Activated naive CD4-positive, alpha-beta T cell treated with anti-CD3 and anti-CD28 coated beads, Interleukin-2, amount 50 U/mL, for 72 hours (primary cell): ENCODE measurements at regions not wholly inside any gene's neighbourhood (a gene's known extent, or its start where the extent isn't known, plus 50 kb on each side); places are given as distances from the start of the nearest gene placed in this dataset.
"Not testable (repeated sequence)": the region's sequence is repeated elsewhere in the genome, so short reads cannot be mapped to it uniquely, and the experiment has no call there.

ENCODE experiments used
- ATAC-seq, 2 donors: fragments of 150-1000 bp; cut with Tn5 transposase; 2 replicates each; pipeline ENCODE4 v1.10.0; 2021; ENCODE audit warnings: mild to moderate bottlenecking in 2 of 2, moderate library complexity in 2 of 2
- DNase-seq, 2 donors: peaks; one replicate each; pipeline ENCODE4 v3.0.0; 2021 to 2022; ENCODE audit warnings: low spot score in 2 of 2
- H3K27ac Mint-ChIP-seq, 2 donors: one replicate each; pipeline ENCODE4 v1.8.0; 2022; ENCODE audit warnings: mild to moderate bottlenecking in 2 of 2, mixed read lengths in 2 of 2
- H3K36me3 Mint-ChIP-seq, 2 donors: one replicate each; pipeline ENCODE4 v1.8.0; 2022; ENCODE audit warnings: mixed read lengths in 2 of 2
- H3K9me3 Mint-ChIP-seq, 2 donors: one replicate each; pipeline ENCODE4 v1.8.0; 2022; ENCODE audit warnings: mixed read lengths in 2 of 2

DNA sequence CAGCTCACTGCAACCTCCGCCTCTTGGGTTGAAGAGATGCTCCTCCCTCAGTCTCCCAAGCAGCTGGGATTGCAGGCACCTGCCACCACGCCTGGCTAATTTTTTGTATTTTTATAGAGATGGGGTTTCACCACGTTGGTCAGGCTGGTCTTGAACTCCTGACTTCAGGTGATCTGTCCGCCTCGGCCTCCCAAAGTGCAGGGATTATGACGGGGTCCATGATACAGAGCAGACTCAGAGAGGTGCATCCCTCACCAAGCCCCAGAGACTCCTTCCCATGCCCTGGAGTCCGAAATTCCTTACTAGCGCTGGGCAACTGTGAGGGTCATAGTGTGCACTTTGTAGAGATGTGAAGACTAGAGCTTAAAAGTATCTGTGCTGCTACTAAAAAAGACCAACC lies 99.8 kb upstream of the IRX4 start:
- not testable (repeated sequence) for ATAC-seq, H3K27ac Mint-ChIP-seq, H3K36me3 Mint-ChIP-seq, H3K9me3 Mint-ChIP-seq, DNase-seq

GRCh38 chr5:1975898-1976765 lies 93.4 kb upstream of the IRX4 start:
- no peak for ATAC-seq
- Mint-ChIP-seq H3K36me3 (no peaks in the 10 kb centered on the region), H3K27ac (no peak overlapping the region), H3K9me3 (peaks cover 0 to 4% of the 10 kb centered on the region in 2 donors)
- DNase-seq: no peak

GRCh38 chr5:1975406-1975715 lies 92.6 kb upstream of the IRX4 start:
- DNase-seq: no peak
- H3K36me3 Mint-ChIP-seq: no peaks in the 10 kb centered on the region
- ATAC-seq: no peak
- peaks cover 0 to 4% of the 10 kb centered on the region in 2 donors for H3K9me3 Mint-ChIP-seq
- no peak overlapping the region for H3K27ac Mint-ChIP-seq

DNA sequence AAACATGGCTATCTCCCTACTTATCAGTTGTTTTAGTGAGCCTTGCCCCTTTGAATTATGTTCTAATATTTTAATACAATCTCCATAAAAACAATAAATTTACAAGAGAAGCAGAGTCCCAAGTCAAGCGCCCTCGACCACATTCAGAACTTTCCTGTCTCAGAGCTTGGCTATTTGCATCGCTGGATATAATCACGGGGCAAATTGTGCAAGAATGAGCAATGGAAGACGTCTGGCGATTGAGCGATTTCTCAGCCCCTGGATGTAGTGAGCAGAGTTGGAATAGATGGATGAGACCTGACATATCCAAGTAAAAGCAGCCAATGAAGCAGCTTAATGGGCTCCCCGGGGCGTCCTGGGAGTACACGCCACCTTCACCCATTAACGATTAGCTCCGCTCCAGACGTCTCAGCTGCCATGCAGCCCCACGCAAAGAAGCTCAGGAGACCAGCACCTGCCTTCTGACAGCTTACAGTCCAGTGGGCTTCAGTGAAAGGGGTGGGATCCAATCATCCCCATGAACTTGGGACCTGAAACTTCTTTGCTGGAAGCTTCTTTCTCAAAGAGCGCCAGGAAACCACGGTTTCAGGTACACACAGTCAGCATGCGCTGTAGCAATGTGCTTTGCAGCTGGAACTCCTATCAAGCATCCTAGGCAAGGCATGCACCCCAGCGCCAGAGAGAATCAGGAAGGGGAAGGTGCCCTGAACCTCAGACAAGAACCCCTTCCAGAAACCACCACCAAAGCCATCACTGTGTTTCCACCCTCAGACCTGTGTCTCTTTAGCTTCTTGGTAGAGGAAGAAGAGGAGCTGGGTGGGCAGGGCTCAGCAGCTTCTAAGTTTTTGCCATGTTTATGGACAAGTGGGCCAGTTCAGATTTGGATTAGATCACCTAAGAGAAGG lies 92.0 kb upstream of the IRX4 start:
- DNase-seq (no peak), ATAC-seq (no peak)
- no peaks in the 10 kb centered on the region for H3K36me3 Mint-ChIP-seq
- no peak overlapping the region for H3K27ac Mint-ChIP-seq
- peaks cover 0 to 4% of the 10 kb centered on the region in 2 donors for H3K9me3 Mint-ChIP-seq

DNA sequence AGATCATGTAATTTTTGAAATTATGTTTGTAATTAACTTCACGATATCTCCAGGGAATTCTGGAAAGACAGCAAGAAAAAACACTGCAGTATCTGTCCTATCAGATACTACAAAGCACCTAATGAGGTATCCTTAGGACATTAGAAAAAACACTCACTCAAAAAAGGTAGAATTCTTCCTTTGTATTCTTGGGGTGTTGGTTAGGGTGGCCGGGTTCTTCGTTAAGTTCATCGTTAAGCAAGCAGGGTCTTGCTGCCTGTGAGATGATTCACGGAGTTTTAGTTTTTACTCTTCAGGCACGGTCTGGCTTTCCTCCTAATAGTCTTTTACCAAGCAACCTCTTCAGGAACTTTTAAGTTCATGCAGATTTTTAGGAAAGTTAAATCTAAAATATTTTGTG lies 91.4 kb upstream of the IRX4 start:
- DNase-seq (no peak), ATAC-seq (no peak)
- Mint-ChIP-seq H3K36me3 (no peaks in the 10 kb centered on the region), H3K9me3 (peaks cover 0 to 4% of the 10 kb centered on the region in 2 donors), H3K27ac (no peak overlapping the region)

- H3K36me3 Mint-ChIP-seq: no peaks in the 10 kb centered on the region
- ATAC-seq (no peak), DNase-seq (no peak)
- H3K9me3 Mint-ChIP-seq: peaks cover 0 to 4% of the 10 kb centered on the region in 2 donors
- H3K27ac Mint-ChIP-seq: no peak overlapping the region
Measured at GRCh38 chr5:1973391-1974013, 90.8 kb upstream of the IRX4 start.

DNA sequence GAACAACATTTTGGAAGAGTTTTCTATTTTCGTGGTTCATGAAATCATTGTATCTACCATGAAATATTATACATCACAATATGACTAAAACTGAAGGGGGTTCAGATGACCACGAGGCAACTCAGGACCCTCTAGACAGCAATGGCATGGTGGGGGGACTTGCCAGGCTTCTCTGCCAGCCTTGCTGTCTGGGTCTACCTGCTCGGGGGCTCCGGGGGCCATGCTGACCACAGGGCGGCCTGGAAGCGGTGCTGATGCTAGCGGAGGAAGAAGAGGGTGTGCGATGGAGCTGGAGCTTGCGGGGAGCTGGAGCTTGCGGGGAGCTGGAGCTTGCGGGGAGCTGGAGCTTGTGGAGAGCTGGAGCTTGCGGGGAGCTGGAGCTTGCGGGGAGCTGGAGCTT lies 89.2 kb upstream of the IRX4 start:
- no peak overlapping the region for H3K27ac Mint-ChIP-seq
- DNase-seq (no peak), ATAC-seq (no peak)
- no peaks in the 10 kb centered on the region for H3K36me3 Mint-ChIP-seq
- H3K9me3 Mint-ChIP-seq: peaks cover 0 to 4% of the 10 kb centered on the region in 2 donors

DNA sequence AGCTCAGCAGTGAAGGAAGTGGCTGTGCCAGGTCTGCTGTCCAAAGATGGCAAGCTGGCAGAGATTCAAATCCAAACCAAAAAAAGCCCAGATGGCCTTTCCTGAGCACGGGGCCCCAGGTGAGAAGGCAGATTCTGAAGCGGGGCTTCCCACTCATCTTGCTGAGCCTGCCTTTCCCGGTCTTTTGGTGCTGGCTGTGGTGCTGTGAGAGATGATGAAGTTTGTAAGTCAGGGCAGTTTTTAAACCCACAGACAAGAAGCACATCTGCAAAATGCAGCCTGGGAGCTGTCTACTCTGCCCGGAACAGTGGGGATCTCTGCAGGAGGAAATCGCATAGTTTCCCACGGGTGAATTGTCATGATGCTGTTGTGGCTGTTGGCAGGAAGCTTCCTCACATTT lies 85.0 kb upstream of the IRX4 start:
- H3K27ac Mint-ChIP-seq: no peak overlapping the region
- no peaks in the 10 kb centered on the region for H3K9me3 Mint-ChIP-seq
- DNase-seq: no peak
- ATAC-seq: no peak
- H3K36me3 Mint-ChIP-seq: no peaks in the 10 kb centered on the region

GRCh38 chr5:1966461-1966860 lies 83.7 kb upstream of the IRX4 start:
- H3K9me3 Mint-ChIP-seq: no peaks in the 10 kb centered on the region
- H3K36me3 Mint-ChIP-seq: no peaks in the 10 kb centered on the region
- ATAC-seq (no peak), DNase-seq (no peak)
- no peak overlapping the region for H3K27ac Mint-ChIP-seq

GRCh38 chr5:1965925-1966324 lies 83.2 kb upstream of the IRX4 start:
- Mint-ChIP-seq H3K36me3 (no peaks in the 10 kb centered on the region), H3K9me3 (no peaks in the 10 kb centered on the region)
- no peak for ATAC-seq

DNA sequence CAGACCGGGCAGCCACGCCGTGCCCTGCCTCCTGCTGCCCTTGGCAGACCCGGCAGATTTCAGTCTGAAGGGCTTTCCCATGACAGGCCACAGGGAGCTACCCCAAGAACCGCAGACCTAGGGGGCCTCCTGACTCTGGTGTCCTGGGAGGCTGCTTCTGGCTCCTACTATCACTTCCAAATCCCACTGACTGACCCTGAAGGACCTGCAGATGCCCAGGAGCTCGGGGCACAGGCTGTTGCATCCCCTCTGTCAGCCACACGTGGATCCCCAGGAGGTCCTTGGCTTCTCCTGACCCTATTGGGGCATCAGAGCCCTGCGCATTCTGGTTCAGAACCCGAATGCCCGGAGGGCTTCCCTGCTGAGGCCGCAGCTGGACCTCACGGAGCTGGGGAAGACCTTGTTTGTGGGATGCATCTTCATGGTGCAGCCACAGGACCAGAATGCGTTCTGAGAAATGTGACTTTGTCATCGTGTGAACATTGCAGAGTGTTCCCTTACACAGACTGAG lies 81.3 kb upstream of the IRX4 start:
- H3K36me3 Mint-ChIP-seq: no peaks in the 10 kb centered on the region
- no peaks in the 10 kb centered on the region for H3K9me3 Mint-ChIP-seq
- ATAC-seq (no peak), DNase-seq (no peak)
- H3K27ac Mint-ChIP-seq: no peak overlapping the region

More at GRCh38 chr5:1965925-1966324, 83.2 kb upstream of the IRX4 start:
- no peak overlapping the region for H3K27ac Mint-ChIP-seq
- DNase-seq: no peak

GRCh38 chr5:1963358-1963757 lies 80.6 kb upstream of the IRX4 start:
- Mint-ChIP-seq H3K36me3 (no peaks in the 10 kb centered on the region), H3K9me3 (no peaks in the 10 kb centered on the region)

GRCh38 chr5:1962619-1963355 lies 80.1 kb upstream of the IRX4 start:
- no peak for ATAC-seq
- no peaks in the 10 kb centered on the region for H3K36me3 Mint-ChIP-seq
- H3K27ac Mint-ChIP-seq: no peak overlapping the region
- no peak for DNase-seq
- H3K9me3 Mint-ChIP-seq: no peaks in the 10 kb centered on the region

More at GRCh38 chr5:1963358-1963757, 80.6 kb upstream of the IRX4 start:
- no peak overlapping the region for H3K27ac Mint-ChIP-seq
- DNase-seq (no peak), ATAC-seq (no peak)

DNA sequence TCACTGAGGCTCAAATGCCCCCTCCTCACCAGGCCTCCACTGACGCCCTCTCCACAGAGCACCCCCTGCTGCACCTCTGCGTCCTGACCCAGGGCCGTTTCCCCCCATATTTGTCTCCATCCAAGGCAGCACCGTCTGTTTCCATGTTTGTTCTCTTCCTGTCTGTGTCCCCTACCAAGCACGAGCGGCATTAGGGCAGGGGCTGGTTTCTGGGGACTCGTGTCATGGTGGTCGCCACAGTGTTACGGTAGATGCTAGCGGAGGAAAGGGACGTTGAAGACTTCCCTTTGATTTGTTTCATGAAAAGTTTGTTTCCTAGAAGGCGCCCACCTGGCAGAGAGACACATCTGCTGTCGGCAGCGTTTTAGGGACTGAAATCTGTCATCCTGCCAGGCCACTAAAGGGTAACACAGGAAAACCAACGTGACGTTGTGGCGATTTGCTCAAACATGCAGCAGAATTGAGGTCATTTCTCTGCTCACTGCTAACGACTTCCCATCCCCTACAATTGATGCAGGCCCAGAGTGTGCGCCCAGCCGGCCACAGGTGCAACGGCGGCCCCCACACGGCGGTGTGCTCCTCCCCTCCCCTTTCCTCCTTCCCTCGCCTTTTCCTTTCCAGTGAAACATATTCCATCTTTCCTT lies 79.3 kb upstream of the IRX4 start:
- no peaks in the 10 kb centered on the region for H3K36me3 Mint-ChIP-seq
- no peaks in the 10 kb centered on the region for H3K9me3 Mint-ChIP-seq
- H3K27ac Mint-ChIP-seq: no peak overlapping the region
- ATAC-seq (no peak), DNase-seq (no peak)

GRCh38 chr5:1961304-1961946 lies 78.7 kb upstream of the IRX4 start:
- no peaks in the 10 kb centered on the region for H3K36me3 Mint-ChIP-seq
- no peak overlapping the region for H3K27ac Mint-ChIP-seq
- H3K9me3 Mint-ChIP-seq: no peaks in the 10 kb centered on the region
- no peak for DNase-seq
- ATAC-seq: no peak
